GM12878 (cell line): ENCODE measurements at regions not wholly inside any gene's neighbourhood (a gene's known extent, or its start where the extent isn't known, plus 50 kb on each side); places are given as distances from the start of the nearest gene placed in this dataset.

ENCODE experiments used
- ATAC-seq: fragments of 200-7000 bp; cut with Tn5 transposase; 3 replicates; pipeline ENCODE4 v1.9.1; 2020; ENCODE audit warnings: mild to moderate bottlenecking, moderate library complexity
- BruUV-seq: library from RNA; stranded (reverse); fragments of 400-500 nt; replicated peaks from 2 replicates; lab custom pipeline; 2021; lab: Mats Ljungman, UMichigan
- CTCF ChIA-PET: fragments of 300-600 bp; sonication (Branson Sonifier 250); formaldehyde crosslinking; extraction: SDS; loops from one replicate; lab custom pipeline; 2021; ENCODE audit warnings: inconsistent platforms; lab: Yijun Ruan, JAX
- POLR2A ChIA-PET: fragments of 350-600 bp; formaldehyde crosslinking; extraction: SDS; loops from one replicate; lab custom pipeline; 2021; ENCODE audit warnings: inconsistent platforms; lab: Charles Lee
- RAD21 ChIA-PET: fragments of 300-600 bp; sonication (Branson Sonifier 250); formaldehyde crosslinking; loops from one replicate; lab custom pipeline; 2023; ENCODE audit warnings: antibody characterized with exemption; ENCODE audit not compliant: unreplicated experiment; lab: Charles Lee
- SMC1A ChIA-PET: fragments of 300-600 bp; sonication (Branson Sonifier 250); formaldehyde crosslinking; loops from one replicate; lab custom pipeline; 2023; ENCODE audit not compliant: unreplicated experiment, uncharacterized antibody; lab: Charles Lee
- DNase-seq: peaks from one replicate; pipeline ENCODE4 v3.0.0-alpha.2; 2011; ENCODE audit warnings: low read depth, low spot score
- FAIRE-seq: peaks from 3 replicates; lab custom pipeline; 2011; peaks lifted over from hg19 to GRCh38; lab: Jason Lieb, UNC
- H2AFZ ChIP-seq: 2 replicates; pipeline ENCODE4 v1.6.0; 2011; ENCODE audit warnings: low read depth, low read length, control low read depth; ENCODE audit not compliant: control insufficient read depth
- H3K27ac ChIP-seq: 2 replicates; pipeline ENCODE4 v1.5.1; 2011; ENCODE audit warnings: control low read depth; ENCODE audit not compliant: control insufficient read depth, insufficient read depth
- H3K27me3 ChIP-seq, 2 experiments: replicated peaks in 1 of 2; 2 replicates each; pipeline versions ENCODE4 v1.6.0 to v1.6.1; 2011; ENCODE audit warnings: low read length in 1 of 2; ENCODE audit not compliant: control insufficient read depth in 2 of 2, insufficient read depth in 2 of 2
- H3K36me3 ChIP-seq, 2 experiments: 2 replicates each; pipeline ENCODE4 v1.5.1; 2011; ENCODE audit warnings: low read length in 1 of 2; ENCODE audit not compliant: control insufficient read depth in 2 of 2, insufficient read depth in 2 of 2
- H3K4me1 ChIP-seq: 2 replicates; pipeline ENCODE4 v1.6.1; 2011; ENCODE audit warnings: mild to moderate bottlenecking, low read length, moderate library complexity, mixed read lengths; ENCODE audit not compliant: control insufficient read depth, insufficient read depth
- H3K4me2 ChIP-seq: 2 replicates; pipeline ENCODE4 v1.6.0; 2011; ENCODE audit warnings: control low read depth; ENCODE audit not compliant: control insufficient read depth, insufficient read depth
- H3K4me3 ChIP-seq: fragments of 200-600 bp; sonication (generic); 2 replicates; pipeline ENCODE4 v1.5.1; 2016
- H3K79me2 ChIP-seq: 2 replicates; pipeline ENCODE4 v1.6.0; 2011; ENCODE audit warnings: low read length; ENCODE audit not compliant: control insufficient read depth, insufficient read depth
- H3K9ac ChIP-seq: 2 replicates; pipeline ENCODE4 v1.8.0; 2011; ENCODE audit warnings: low read length, control low read depth, mixed read lengths; ENCODE audit not compliant: control insufficient read depth, insufficient read depth
- H3K9me3 ChIP-seq: replicated peaks from 3 replicates; pipeline ENCODE4 v1.5.1; 2011; ENCODE audit warnings: mild to moderate bottlenecking, low read length; ENCODE audit not compliant: control insufficient read depth, insufficient read depth
- H4K20me1 ChIP-seq: 2 replicates; pipeline ENCODE4 v1.6.0; 2011; ENCODE audit not compliant: control insufficient read depth, insufficient read depth
- BHLHE40 ChIP-seq, 2 experiments: fragments of 450-650 bp in 1 of 2; IDR thresholded peaks; 2 replicates each; pipeline ENCODE4 v1.6.1; 2011 to 2017; ENCODE audit warnings: low read depth in 2 of 2, borderline replicate concordance in 1 of 2, improper control_type of control experiment in 1 of 2, low read length in 1 of 2, mild to moderate bottlenecking in 1 of 2
- CBFB ChIP-seq: IDR thresholded peaks from 2 replicates; pipeline ENCODE4 v1.6.1; 2016; ENCODE audit warnings: antibody characterized with exemption, low read depth
- EED ChIP-seq: sonication (generic); IDR thresholded peaks from 2 replicates; pipeline ENCODE4 v1.6.1; 2016; ENCODE audit warnings: antibody characterized with exemption, low read depth
- FOXM1 ChIP-seq: IDR thresholded peaks from 2 replicates; pipeline ENCODE4 v1.6.1; 2012; ENCODE audit warnings: low read depth, mild to moderate bottlenecking, inconsistent platforms, low read length, moderate library complexity
- HCFC1 ChIP-seq: fragments of 150-350 bp; IDR thresholded peaks from 2 replicates; pipeline ENCODE4 v1.6.1; 2014; ENCODE audit warnings: low read length
- HDAC2 ChIP-seq: fragments of 200-600 bp; sonication (generic); IDR thresholded peaks from 2 replicates; pipeline ENCODE4 v1.6.1; 2017
- HDGF ChIP-seq: fragments of 450-650 bp; IDR thresholded peaks from 2 replicates; pipeline ENCODE4 v1.6.1; 2016; ENCODE audit warnings: antibody characterized with exemption
- MEF2A ChIP-seq: IDR thresholded peaks from 2 replicates; pipeline ENCODE4 v1.6.1; 2011; ENCODE audit warnings: low read depth, mild to moderate bottlenecking, low read length, moderate library complexity; ENCODE audit not compliant: insufficient read depth
- PAX5 ChIP-seq: IDR thresholded peaks from 2 replicates; pipeline ENCODE4 v1.6.1; 2011; ENCODE audit warnings: low read depth, low read length, borderline replicate concordance
- PRDM15 ChIP-seq: fragments of 450-650 bp; formaldehyde crosslinking; IDR thresholded peaks from 2 replicates; pipeline ENCODE4 v1.4.0; 2020; ENCODE audit warnings: mild to moderate bottlenecking, moderate library complexity
- TAF1 ChIP-seq: IDR thresholded peaks from 2 replicates; pipeline ENCODE4 v1.6.1; 2011; ENCODE audit warnings: mild to moderate bottlenecking, low read depth, low read length, borderline replicate concordance
- YBX1 ChIP-seq: fragments of 450-650 bp; IDR thresholded peaks from 2 replicates; pipeline ENCODE4 v1.6.1; 2016; ENCODE audit warnings: antibody characterized with exemption
- ZBTB33 ChIP-seq: fragments of 450-650 bp; IDR thresholded peaks from 2 replicates; pipeline ENCODE4 v1.6.1; 2017; ENCODE audit warnings: mild to moderate bottlenecking
- ZBTB4 ChIP-seq: fragments of 450-650 bp; formaldehyde crosslinking; IDR thresholded peaks from 2 replicates; pipeline ENCODE4 v1.4.0; 2022; ENCODE audit warnings: mild to moderate bottlenecking, moderate library complexity
- ZNF217 ChIP-seq: fragments of 450-650 bp; IDR thresholded peaks from 2 replicates; pipeline ENCODE4 v1.6.1; 2017; ENCODE audit warnings: antibody characterized with exemption, mild to moderate bottlenecking
- WGBS: methylation state at CpG from one replicate; pipeline ENCODE4 v1.1.6; 2016; ENCODE audit warnings: low lambda C conversion rate; ENCODE audit not compliant: insufficient replicate concordance, insufficient coverage; ENCODE audit errors: missing lambda C conversion rate; 5-methylcytosine and 5-hydroxymethylcytosine counted together
- in situ Hi-C: fragments of 300-500 bp; cut with MboI; formaldehyde crosslinking; loops from 9 replicates; pipeline ENCODE4 v1.14.3; 2018; ENCODE audit warnings: mixed read lengths
- intact Hi-C: fragments of 100-400 bp; cut with micrococcal nuclease; formaldehyde crosslinking; loops from one replicate; pipeline ENCODE4 v1.14.2; 2022; ENCODE audit not compliant: unreplicated experiment
- TF ChIP-seq, protein P1 (sequence below): IDR thresholded peaks from 2 replicates; pipeline ENCODE4 v1.6.1; 2011; ENCODE audit warnings: low read depth, mild to moderate bottlenecking, low read length, moderate library complexity, borderline replicate concordance; ENCODE audit errors: extremely low read depth

- DNase-seq (no peak), ATAC-seq (no peak), FAIRE-seq (no peak)
- H3K4me2 ChIP-seq, result no peak overlapping the region
- ChIA-PET RAD21 (interaction anchor here (1.8 kb wide), 1 partner anchor 236 kb away, joined by 5 read pairs; no protein-coding TSS in a partner anchor), CTCF (interaction anchor here (1.5 kb wide), 1 partner anchor 9 kb away, joined by 4 read pairs; no protein-coding TSS in a partner anchor), SMC1A (interaction anchor here (1.0 kb wide), 1 partner anchor 236 kb away, joined by 3 read pairs; no protein-coding TSS in a partner anchor), POLR2A (interaction anchor here (0.5 kb wide), 1 partner anchor 1400 kb away, joined by 3 read pairs; no protein-coding TSS in a partner anchor)
- H3K36me3 ChIP-seq, result no peaks in the 10 kb centered on the region
- no peaks in the 10 kb centered on the region for H3K79me2 ChIP-seq
- no peak overlapping the region for H3K9ac ChIP-seq
- intact Hi-C loops (loop anchor here (5.0 kb wide), 2 partner anchors 74 to 144 kb away; partner anchors contain the start of gene SOCS6), in situ Hi-C loops (loop anchor here (5.0 kb wide), 2 partner anchors 234 to 259 kb away; no protein-coding TSS in a partner anchor)
- no peaks in the 10 kb centered on the region for H3K27me3 ChIP-seq
- BruUV-seq, result no TSS peak
- no peaks in the 10 kb centered on the region for H4K20me1 ChIP-seq
- WGBS, result 100% methylated on average over 2 of the region's 2 CpGs
- no peak overlapping the region for H3K4me3 ChIP-seq
- H3K4me1 ChIP-seq, result peaks cover 13% of the 10 kb centered on the region; the same call in 1 of the 2 replicates
- H3K9me3 ChIP-seq, result no peaks in the 10 kb centered on the region
- no peak overlapping the region for H3K27ac ChIP-seq
- H2AFZ ChIP-seq, result no peak overlapping the region
- TF ChIP-seq ZNF217 (no peak), PRDM15 (CRISPR knock-in tag) (no peak), HDAC2 (no peak), MEF2A (no peak), FOXM1 (no peak), ZBTB33 (no peak), HCFC1 (no peak), ZBTB4 (CRISPR knock-in tag) (no peak), TAF1 (no peak), CBFB (no peak), BHLHE40 (IDR thresholded peaks at IDR 0.05; ENCODE audit: borderline replicate concordance in 1 of 2, low read depth in 2 of 2, low read length in 1 of 2) (no peak), HDGF (no peak), EED (no peak), YBX1 (no peak), PAX5 (no peak)
- TF ChIP-seq, protein P1, sequence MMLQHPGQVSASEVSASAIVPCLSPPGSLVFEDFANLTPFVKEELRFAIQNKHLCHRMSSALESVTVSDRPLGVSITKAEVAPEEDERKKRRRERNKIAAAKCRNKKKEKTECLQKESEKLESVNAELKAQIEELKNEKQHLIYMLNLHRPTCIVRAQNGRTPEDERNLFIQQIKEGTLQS, result no peak
These were observed 142.4 kb downstream of the SOCS6 start for GRCh38 chr18:70431203-70431624.
